ENCODE measurements at regions not wholly inside any gene's neighbourhood (a gene's known extent, or its start where the extent isn't known, plus 50 kb on each side); places are given as distances from the start of the nearest gene placed in this dataset.

GRCh38 chr10:6356280-6356793 lies 153.6 kb downstream of the PFKFB3 start:
- H3K9me3 ChIP-seq (ENCODE audit: insufficient read depth, low read length, severe bottlenecking): peaks cover 17% of the 10 kb centered on the region

GRCh38 chr10:6361869-6362268 lies 159.1 kb downstream of the PFKFB3 start:
- DNase-seq: no peak
- H4K20me1 ChIP-seq (ENCODE audit: insufficient read depth, low read length): no peaks in the 10 kb centered on the region
- no peak overlapping the region for H3K4me3 ChIP-seq (ENCODE audit: low read depth in 1 of 2, low read length in 2 of 2)
- TF ChIP-seq CTCF (IDR thresholded peaks at IDR 0.05; ENCODE audit: borderline replicate concordance, extremely low read depth, low read length, poor library complexity, severe bottlenecking) (no peak), EZH2 (IDR thresholded peaks at IDR 0.05; ENCODE audit: borderline replicate concordance, low read depth, low read length, severe bottlenecking) (no peak)
- H3K27me3 ChIP-seq (ENCODE audit: insufficient read depth, low read length, poor library complexity): no peaks in the 10 kb centered on the region
- H3K79me2 ChIP-seq (ENCODE audit: insufficient read depth, low read length): no peaks in the 10 kb centered on the region
- no peak overlapping the region for H3K9ac ChIP-seq (ENCODE audit: low read depth, low read length)
- H3K27ac ChIP-seq (ENCODE audit: low read length): no peak overlapping the region
- no peaks in the 10 kb centered on the region for H3K36me3 ChIP-seq (ENCODE audit: insufficient read depth, low read length)
- H3K4me2 ChIP-seq (ENCODE audit: insufficient read depth, low read length): no peak overlapping the region
- H3K9me3 ChIP-seq (ENCODE audit: insufficient read depth, low read length, severe bottlenecking): peaks cover 6% of the 10 kb centered on the region
- no peaks in the 10 kb centered on the region for H3K4me1 ChIP-seq (ENCODE audit: insufficient read depth, low read length)
- ATAC-seq (ENCODE audit: insufficient read depth, low read depth): no peak
- H2AFZ ChIP-seq (ENCODE audit: low read depth, low read length): no peak overlapping the region

More at GRCh38 chr10:6356280-6356793, 153.6 kb downstream of the PFKFB3 start:
- TF ChIP-seq CTCF (IDR thresholded peaks at IDR 0.05; ENCODE audit: borderline replicate concordance, extremely low read depth, low read length, poor library complexity, severe bottlenecking): no peak
- no peak for TF ChIP-seq EZH2 (IDR thresholded peaks at IDR 0.05; ENCODE audit: borderline replicate concordance, low read depth, low read length, severe bottlenecking)
- no peak for ATAC-seq (ENCODE audit: insufficient read depth, low read depth)
- no peak overlapping the region for H3K4me2 ChIP-seq (ENCODE audit: insufficient read depth, low read length)
- no peaks in the 10 kb centered on the region for H3K79me2 ChIP-seq (ENCODE audit: insufficient read depth, low read length)
- H4K20me1 ChIP-seq (ENCODE audit: insufficient read depth, low read length): no peaks in the 10 kb centered on the region
- H3K27ac ChIP-seq (ENCODE audit: low read length): no peak overlapping the region
- no peaks in the 10 kb centered on the region for H3K27me3 ChIP-seq (ENCODE audit: insufficient read depth, low read length, poor library complexity)
- H3K4me1 ChIP-seq (ENCODE audit: insufficient read depth, low read length): no peaks in the 10 kb centered on the region
- no peak for DNase-seq
- no peak overlapping the region for H3K4me3 ChIP-seq (ENCODE audit: low read depth in 1 of 2, low read length in 2 of 2)
- no peak overlapping the region for H3K9ac ChIP-seq (ENCODE audit: low read depth, low read length)
- H3K36me3 ChIP-seq (ENCODE audit: insufficient read depth, low read length): no peaks in the 10 kb centered on the region
- no peak overlapping the region for H2AFZ ChIP-seq (ENCODE audit: low read depth, low read length)

- no peaks in the 10 kb centered on the region for H3K79me2 ChIP-seq (ENCODE audit: insufficient read depth, low read length)
- H3K27ac ChIP-seq (ENCODE audit: low read length): no peak overlapping the region
- H3K4me1 ChIP-seq (ENCODE audit: insufficient read depth, low read length): no peaks in the 10 kb centered on the region
- H4K20me1 ChIP-seq (ENCODE audit: insufficient read depth, low read length): no peaks in the 10 kb centered on the region
- DNase-seq (no peak), ATAC-seq (ENCODE audit: insufficient read depth, low read depth) (no peak)
- H3K4me2 ChIP-seq (ENCODE audit: insufficient read depth, low read length): no peak overlapping the region
- H2AFZ ChIP-seq (ENCODE audit: low read depth, low read length): no peak overlapping the region
- no peaks in the 10 kb centered on the region for H3K36me3 ChIP-seq (ENCODE audit: insufficient read depth, low read length)
- no peak overlapping the region for H3K9ac ChIP-seq (ENCODE audit: low read depth, low read length)
- no peak for TF ChIP-seq EZH2 (IDR thresholded peaks at IDR 0.05; ENCODE audit: borderline replicate concordance, low read depth, low read length, severe bottlenecking)
- TF ChIP-seq CTCF (IDR thresholded peaks at IDR 0.05; ENCODE audit: borderline replicate concordance, extremely low read depth, low read length, poor library complexity, severe bottlenecking): no peak
- peaks cover 6% of the 10 kb centered on the region for H3K9me3 ChIP-seq (ENCODE audit: insufficient read depth, low read length, severe bottlenecking)
- no peak overlapping the region for H3K4me3 ChIP-seq (ENCODE audit: low read depth in 1 of 2, low read length in 2 of 2)
- no peaks in the 10 kb centered on the region for H3K27me3 ChIP-seq (ENCODE audit: insufficient read depth, low read length, poor library complexity)
These were observed 160.1 kb downstream of the PFKFB3 start for GRCh38 chr10:6362879-6363278.

GRCh38 chr10:6363511-6363910 lies 160.8 kb downstream of the PFKFB3 start:
- Histone ChIP-seq H4K20me1 (ENCODE audit: insufficient read depth, low read length) (no peaks in the 10 kb centered on the region), H3K36me3 (ENCODE audit: insufficient read depth, low read length) (no peaks in the 10 kb centered on the region), H2AFZ (ENCODE audit: low read depth, low read length) (no peak overlapping the region), H3K4me1 (ENCODE audit: insufficient read depth, low read length) (no peaks in the 10 kb centered on the region), H3K27ac (ENCODE audit: low read length) (no peak overlapping the region), H3K4me2 (ENCODE audit: insufficient read depth, low read length) (no peak overlapping the region), H3K79me2 (ENCODE audit: insufficient read depth, low read length) (no peaks in the 10 kb centered on the region), H3K4me3 (ENCODE audit: low read depth in 1 of 2, low read length in 2 of 2) (no peak overlapping the region), H3K9me3 (ENCODE audit: insufficient read depth, low read length, severe bottlenecking) (peaks cover 6% of the 10 kb centered on the region), H3K9ac (ENCODE audit: low read depth, low read length) (no peak overlapping the region), H3K27me3 (ENCODE audit: insufficient read depth, low read length, poor library complexity) (no peaks in the 10 kb centered on the region)
- ATAC-seq (ENCODE audit: insufficient read depth, low read depth): no peak
- TF ChIP-seq EZH2 (IDR thresholded peaks at IDR 0.05; ENCODE audit: borderline replicate concordance, low read depth, low read length, severe bottlenecking): no peak
- TF ChIP-seq CTCF (IDR thresholded peaks at IDR 0.05; ENCODE audit: borderline replicate concordance, extremely low read depth, low read length, poor library complexity, severe bottlenecking): no peak
- DNase-seq: no peak
